RWPE1 (cell line): ENCODE measurements at regions not wholly inside any gene's neighbourhood (a gene's known extent, or its start where the extent isn't known, plus 50 kb on each side); places are given as distances from the start of the nearest gene placed in this dataset.

Experiments
- CTCF ChIA-PET: fragments of 350-600 bp; sonication (Branson Sonifier 250); formaldehyde crosslinking; extraction: SDS; loops from one replicate; lab custom pipeline; 2021; lab: Yijun Ruan, JAX
- POLR2A ChIA-PET: fragments of 400-600 bp; formaldehyde crosslinking; extraction: SDS; loops from one replicate; lab custom pipeline; 2020; ENCODE audit warnings: antibody characterized with exemption; ENCODE audit not compliant: low non-redundant PET; lab: Yijun Ruan, JAX
- DNase-seq: peaks from one replicate; pipeline ENCODE4 v3.0.0; 2012; ENCODE audit warnings: low spot score
- H3K27ac ChIP-seq: fragments of 450-650 bp; 2 replicates; pipeline ENCODE4 v1.5.1; 2017
- TF ChIP-seq, protein P1 (sequence below): fragments of 450-650 bp; conservative IDR thresholded peaks from 2 replicates; pipeline ENCODE4 v1.5.1; 2017; ENCODE audit warnings: low read depth, mild to moderate bottlenecking

DNA sequence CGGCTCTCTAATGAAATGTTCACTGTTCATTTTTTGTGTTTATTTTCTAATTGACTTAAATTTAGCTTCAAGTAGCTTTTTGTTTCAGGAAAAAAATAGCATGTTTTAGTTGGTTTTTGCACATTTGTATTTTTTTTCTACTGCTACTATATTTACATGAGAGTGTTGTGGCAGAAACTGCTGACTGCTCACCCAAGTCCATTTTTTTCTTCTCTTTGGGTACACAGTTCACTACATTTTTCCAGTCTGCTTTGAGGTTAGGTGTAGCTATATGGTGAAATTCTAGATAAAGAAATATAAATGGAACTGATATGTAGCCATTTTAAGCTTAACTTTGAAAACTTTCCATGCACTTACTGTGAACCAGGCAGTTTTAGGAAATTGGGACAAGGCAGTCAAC is 216.7 kb upstream of the C11orf87 start:
- DNase-seq: no peak
- no peak overlapping the region for H3K27ac ChIP-seq
- ChIA-PET CTCF (interaction anchor here (0.6 kb wide), 1 partner anchor 249 kb away, joined by 3 read pairs; no protein-coding TSS in a partner anchor), POLR2A (no interaction called here)
- TF ChIP-seq, protein P1, sequence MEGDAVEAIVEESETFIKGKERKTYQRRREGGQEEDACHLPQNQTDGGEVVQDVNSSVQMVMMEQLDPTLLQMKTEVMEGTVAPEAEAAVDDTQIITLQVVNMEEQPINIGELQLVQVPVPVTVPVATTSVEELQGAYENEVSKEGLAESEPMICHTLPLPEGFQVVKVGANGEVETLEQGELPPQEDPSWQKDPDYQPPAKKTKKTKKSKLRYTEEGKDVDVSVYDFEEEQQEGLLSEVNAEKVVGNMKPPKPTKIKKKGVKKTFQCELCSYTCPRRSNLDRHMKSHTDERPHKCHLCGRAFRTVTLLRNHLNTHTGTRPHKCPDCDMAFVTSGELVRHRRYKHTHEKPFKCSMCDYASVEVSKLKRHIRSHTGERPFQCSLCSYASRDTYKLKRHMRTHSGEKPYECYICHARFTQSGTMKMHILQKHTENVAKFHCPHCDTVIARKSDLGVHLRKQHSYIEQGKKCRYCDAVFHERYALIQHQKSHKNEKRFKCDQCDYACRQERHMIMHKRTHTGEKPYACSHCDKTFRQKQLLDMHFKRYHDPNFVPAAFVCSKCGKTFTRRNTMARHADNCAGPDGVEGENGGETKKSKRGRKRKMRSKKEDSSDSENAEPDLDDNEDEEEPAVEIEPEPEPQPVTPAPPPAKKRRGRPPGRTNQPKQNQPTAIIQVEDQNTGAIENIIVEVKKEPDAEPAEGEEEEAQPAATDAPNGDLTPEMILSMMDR: no peak

DNA sequence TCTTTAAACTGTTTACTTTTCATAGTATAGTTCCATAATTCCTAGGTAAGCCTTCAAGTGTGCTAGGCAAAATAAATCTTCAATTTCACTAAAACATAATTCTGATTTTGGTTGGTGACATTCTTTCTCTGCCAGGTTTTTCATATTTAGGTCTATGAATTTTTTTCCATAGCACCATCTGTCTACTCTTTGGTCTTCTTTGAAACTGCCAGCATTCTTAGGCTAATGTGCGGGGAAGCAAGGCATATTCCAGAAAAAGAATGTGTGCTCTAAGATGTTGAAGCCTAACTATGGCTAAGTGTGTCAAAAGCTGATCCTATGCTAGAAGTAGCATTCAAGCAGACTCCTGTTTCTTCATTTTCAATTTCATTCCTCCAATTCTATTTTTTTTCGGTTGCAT is 213.9 kb upstream of the C11orf87 start:
- DNase-seq: no peak
- ChIA-PET POLR2A (no interaction called here), CTCF (no interaction called here)
- TF ChIP-seq, protein P1: no peak
- no peak overlapping the region for H3K27ac ChIP-seq

DNA sequence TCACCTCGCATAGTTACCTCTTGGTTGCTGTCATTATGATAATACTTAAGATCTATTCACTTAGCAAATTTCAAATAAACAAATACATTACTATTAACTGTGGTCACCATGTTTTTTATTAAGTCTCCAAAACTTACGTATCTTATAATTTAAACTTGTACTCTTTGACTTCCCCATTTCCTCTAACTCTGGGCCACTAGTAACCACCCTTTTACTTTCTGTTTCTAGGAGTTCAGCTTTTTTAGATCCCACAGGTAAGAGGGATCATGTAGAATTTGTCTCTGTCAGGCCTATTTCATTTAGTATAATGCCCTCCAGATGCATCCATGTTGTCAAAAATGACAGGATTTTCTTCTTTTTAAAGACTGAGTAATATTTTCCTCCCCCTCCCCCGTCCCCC is 212.4 kb upstream of the C11orf87 start:
- no peak for DNase-seq
- TF ChIP-seq, protein P1: no peak
- POLR2A ChIA-PET: no interaction called here
- H3K27ac ChIP-seq: no peak overlapping the region
- CTCF ChIA-PET: interaction anchor here (0.7 kb wide), 1 partner anchor 234 kb away, joined by 3 read pairs; no protein-coding TSS in a partner anchor

DNA sequence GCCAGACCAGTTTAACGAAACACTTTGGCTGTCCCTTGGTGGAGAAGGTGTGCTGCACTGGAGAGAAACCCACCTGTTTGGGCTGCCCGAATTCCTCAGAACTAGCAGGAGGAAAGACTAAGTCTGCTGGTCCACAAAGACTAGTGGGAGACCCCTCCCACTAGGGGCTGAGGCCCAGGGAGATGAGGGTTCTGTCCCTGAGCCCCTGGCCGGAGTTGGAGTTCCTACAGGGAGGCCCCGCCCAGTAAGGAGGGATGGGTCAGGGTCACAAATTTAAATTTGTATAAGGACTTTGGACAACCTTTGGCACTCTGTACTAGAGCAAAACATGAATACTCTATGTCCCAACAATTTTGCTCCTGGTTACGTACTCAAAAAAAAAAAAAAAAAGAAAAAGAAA is 200.8 kb upstream of the C11orf87 start:
- DNase-seq: no peak
- H3K27ac ChIP-seq: no peak overlapping the region
- POLR2A ChIA-PET: no interaction called here
- CTCF ChIA-PET: no interaction called here
- TF ChIP-seq, protein P1: no peak

DNA sequence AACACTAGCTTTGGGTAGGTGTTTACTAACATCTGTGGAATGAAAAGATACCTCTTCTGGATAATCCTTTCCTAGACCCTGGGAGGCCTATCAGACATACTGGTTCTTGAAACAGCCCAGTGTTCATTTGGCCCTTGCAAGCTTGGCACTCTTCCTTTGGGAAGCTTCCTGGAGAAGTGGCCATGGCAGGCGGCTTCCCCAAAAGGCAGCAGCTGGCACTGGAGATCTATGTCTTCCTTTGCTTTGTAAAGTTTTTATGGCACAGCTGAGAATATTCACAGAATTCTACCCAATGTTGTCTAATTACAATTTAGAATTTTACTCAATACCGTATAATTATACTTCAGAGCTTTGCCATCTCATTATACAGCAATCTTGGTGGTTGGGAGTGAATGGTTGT is 199.2 kb upstream of the C11orf87 start:
- TF ChIP-seq, protein P1: no peak
- ChIA-PET POLR2A (no interaction called here), CTCF (no interaction called here)
- DNase-seq: no peak
- no peak overlapping the region for H3K27ac ChIP-seq

DNA sequence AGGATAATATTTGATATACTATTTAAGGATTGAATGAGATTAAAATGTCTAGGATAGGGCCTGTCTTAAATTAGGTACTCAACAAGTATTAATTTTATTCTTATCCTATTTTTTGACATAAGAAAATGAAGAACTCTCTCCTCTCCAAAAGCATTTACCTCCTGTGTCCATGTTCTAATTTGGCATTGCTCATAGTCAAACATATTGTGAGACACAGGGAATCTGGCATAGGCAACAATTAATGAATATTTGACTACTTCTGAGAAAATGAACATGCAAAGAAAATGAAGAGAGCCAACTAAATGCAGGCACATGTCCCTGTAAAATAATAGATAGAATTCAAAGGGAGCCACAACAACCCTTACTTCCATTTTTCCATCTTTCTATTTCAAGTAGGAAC is 198.5 kb upstream of the C11orf87 start:
- CTCF ChIA-PET: no interaction called here
- POLR2A ChIA-PET: no interaction called here
- H3K27ac ChIP-seq: no peak overlapping the region
- DNase-seq: no peak
- TF ChIP-seq, protein P1: no peak

DNA sequence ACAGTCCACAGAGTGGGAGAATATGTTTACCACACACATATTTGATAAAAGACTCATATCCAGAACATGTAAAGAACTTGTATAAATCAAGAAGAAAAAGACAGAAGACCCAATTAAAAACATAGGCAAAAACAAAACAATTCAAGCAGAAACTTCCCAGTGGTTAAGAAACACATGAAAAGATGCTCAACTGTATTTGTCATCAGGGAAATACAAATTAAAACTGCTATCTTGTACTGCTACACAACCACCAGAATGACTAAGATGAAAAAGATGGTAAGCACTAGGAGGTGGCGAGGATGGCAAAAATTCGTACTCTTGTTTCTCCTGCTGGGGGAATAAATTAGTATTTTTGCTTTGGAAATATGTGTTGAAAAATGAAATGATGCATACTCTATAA is 192.3 kb upstream of the C11orf87 start:
- TF ChIP-seq, protein P1: no peak
- CTCF ChIA-PET: no interaction called here
- POLR2A ChIA-PET: no interaction called here
- DNase-seq: no peak
- H3K27ac ChIP-seq: no peak overlapping the region
